ENCODE measurements at regions not wholly inside any gene's neighbourhood (a gene's known extent, or its start where the extent isn't known, plus 50 kb on each side); places are given as distances from the start of the nearest gene placed in this dataset.

DNA sequence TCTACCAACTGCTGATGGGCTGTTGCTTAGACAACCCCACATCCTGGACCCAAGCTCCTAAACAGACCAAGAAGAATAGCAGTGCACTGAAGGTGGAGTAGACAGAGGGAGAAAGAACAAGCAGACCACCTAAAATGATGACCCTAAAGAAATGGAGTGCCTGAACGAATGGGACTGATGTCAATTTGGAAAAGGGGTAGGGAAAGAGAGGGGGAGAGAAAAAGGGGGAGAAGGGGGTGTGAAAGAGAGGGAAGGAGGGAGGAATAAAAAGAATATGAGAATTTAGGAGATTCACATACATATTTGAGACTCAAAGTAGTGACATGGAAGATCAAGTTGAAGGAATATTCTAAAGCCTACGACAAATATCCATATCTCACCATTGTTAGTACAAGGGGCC, 144.4 kb upstream of the DUSP10 start:
- no peak for ATAC-seq
- TF ChIP-seq ZFP30 (CRISPR knock-in tag; IDR thresholded peaks at IDR 0.05), result no peak

DNA sequence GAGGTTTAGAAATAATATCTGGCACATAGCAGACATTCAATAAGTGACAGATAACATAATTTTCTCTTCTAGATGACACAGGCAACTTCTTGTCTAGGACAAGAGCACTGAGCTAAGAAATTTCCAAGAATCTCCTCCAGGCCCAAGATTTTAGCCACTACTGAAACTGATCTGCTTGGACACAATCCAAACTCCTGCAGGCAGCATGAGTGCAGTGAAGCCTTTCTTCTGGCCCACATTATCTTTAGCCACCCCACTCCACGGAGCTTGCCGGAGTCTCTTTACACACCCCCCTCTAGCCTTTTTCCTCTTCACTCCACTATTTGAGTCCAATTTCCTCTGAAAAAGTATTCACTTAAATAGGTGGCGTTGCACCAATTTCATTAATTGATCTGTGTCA, 142.9 kb upstream of the DUSP10 start:
- ATAC-seq, result no peak
- TF ChIP-seq, protein P1, sequence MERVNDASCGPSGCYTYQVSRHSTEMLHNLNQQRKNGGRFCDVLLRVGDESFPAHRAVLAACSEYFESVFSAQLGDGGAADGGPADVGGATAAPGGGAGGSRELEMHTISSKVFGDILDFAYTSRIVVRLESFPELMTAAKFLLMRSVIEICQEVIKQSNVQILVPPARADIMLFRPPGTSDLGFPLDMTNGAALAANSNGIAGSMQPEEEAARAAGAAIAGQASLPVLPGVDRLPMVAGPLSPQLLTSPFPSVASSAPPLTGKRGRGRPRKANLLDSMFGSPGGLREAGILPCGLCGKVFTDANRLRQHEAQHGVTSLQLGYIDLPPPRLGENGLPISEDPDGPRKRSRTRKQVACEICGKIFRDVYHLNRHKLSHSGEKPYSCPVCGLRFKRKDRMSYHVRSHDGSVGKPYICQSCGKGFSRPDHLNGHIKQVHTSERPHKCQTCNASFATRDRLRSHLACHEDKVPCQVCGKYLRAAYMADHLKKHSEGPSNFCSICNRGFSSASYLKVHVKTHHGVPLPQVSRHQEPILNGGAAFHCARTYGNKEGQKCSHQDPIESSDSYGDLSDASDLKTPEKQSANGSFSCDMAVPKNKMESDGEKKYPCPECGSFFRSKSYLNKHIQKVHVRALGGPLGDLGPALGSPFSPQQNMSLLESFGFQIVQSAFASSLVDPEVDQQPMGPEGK (CRISPR knock-in tag; IDR thresholded peaks at IDR 0.05; ENCODE audit: borderline replicate concordance), result no peak
- no peak for TF ChIP-seq ARNTL (CRISPR knock-in tag; IDR thresholded peaks at IDR 0.05; ENCODE audit: borderline replicate concordance, low read depth)
- no peak for TF ChIP-seq SNAI2 (CRISPR knock-in tag; IDR thresholded peaks at IDR 0.05)
- TF ChIP-seq, protein P2, sequence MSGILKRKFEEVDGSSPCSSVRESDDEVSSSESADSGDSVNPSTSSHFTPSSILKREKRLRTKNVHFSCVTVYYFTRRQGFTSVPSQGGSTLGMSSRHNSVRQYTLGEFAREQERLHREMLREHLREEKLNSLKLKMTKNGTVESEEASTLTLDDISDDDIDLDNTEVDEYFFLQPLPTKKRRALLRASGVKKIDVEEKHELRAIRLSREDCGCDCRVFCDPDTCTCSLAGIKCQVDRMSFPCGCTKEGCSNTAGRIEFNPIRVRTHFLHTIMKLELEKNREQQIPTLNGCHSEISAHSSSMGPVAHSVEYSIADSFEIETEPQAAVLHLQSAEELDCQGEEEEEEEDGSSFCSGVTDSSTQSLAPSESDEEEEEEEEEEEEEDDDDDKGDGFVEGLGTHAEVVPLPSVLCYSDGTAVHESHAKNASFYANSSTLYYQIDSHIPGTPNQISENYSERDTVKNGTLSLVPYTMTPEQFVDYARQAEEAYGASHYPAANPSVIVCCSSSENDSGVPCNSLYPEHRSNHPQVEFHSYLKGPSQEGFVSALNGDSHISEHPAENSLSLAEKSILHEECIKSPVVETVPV (CRISPR knock-in tag; IDR thresholded peaks at IDR 0.05), result no peak
- TF ChIP-seq ZFP30 (CRISPR knock-in tag; IDR thresholded peaks at IDR 0.05), result no peak
- TF ChIP-seq OSR1 (CRISPR knock-in tag; IDR thresholded peaks at IDR 0.05), result no peak
- TF ChIP-seq TOX (CRISPR knock-in tag; IDR thresholded peaks at IDR 0.05; ENCODE audit: borderline replicate concordance), result no peak
- TF ChIP-seq TCF4 (CRISPR knock-in tag; IDR thresholded peaks at IDR 0.05; ENCODE audit: borderline replicate concordance), result no peak
- no peak for TF ChIP-seq RARB (CRISPR knock-in tag; IDR thresholded peaks at IDR 0.05)
- TF ChIP-seq ISL1 (CRISPR knock-in tag; IDR thresholded peaks at IDR 0.05), result no peak
- TF ChIP-seq, protein P3, sequence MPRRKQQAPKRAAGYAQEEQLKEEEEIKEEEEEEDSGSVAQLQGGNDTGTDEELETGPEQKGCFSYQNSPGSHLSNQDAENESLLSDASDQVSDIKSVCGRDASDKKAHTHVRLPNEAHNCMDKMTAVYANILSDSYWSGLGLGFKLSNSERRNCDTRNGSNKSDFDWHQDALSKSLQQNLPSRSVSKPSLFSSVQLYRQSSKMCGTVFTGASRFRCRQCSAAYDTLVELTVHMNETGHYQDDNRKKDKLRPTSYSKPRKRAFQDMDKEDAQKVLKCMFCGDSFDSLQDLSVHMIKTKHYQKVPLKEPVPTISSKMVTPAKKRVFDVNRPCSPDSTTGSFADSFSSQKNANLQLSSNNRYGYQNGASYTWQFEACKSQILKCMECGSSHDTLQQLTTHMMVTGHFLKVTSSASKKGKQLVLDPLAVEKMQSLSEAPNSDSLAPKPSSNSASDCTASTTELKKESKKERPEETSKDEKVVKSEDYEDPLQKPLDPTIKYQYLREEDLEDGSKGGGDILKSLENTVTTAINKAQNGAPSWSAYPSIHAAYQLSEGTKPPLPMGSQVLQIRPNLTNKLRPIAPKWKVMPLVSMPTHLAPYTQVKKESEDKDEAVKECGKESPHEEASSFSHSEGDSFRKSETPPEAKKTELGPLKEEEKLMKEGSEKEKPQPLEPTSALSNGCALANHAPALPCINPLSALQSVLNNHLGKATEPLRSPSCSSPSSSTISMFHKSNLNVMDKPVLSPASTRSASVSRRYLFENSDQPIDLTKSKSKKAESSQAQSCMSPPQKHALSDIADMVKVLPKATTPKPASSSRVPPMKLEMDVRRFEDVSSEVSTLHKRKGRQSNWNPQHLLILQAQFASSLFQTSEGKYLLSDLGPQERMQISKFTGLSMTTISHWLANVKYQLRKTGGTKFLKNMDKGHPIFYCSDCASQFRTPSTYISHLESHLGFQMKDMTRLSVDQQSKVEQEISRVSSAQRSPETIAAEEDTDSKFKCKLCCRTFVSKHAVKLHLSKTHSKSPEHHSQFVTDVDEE (CRISPR knock-in tag; IDR thresholded peaks at IDR 0.05), result no peak
- no peak for TF ChIP-seq ZNF565 (CRISPR knock-in tag; conservative IDR thresholded peaks at IDR 0.05; ENCODE audit: low read depth)
- TF ChIP-seq ZFP3 (CRISPR knock-in tag; IDR thresholded peaks at IDR 0.05), result no peak
- no peak for TF ChIP-seq CSDC2 (CRISPR knock-in tag; IDR thresholded peaks at IDR 0.05)
- no peak for TF ChIP-seq GLIS3 (CRISPR knock-in tag; IDR thresholded peaks at IDR 0.05)
- TF ChIP-seq, protein P4, sequence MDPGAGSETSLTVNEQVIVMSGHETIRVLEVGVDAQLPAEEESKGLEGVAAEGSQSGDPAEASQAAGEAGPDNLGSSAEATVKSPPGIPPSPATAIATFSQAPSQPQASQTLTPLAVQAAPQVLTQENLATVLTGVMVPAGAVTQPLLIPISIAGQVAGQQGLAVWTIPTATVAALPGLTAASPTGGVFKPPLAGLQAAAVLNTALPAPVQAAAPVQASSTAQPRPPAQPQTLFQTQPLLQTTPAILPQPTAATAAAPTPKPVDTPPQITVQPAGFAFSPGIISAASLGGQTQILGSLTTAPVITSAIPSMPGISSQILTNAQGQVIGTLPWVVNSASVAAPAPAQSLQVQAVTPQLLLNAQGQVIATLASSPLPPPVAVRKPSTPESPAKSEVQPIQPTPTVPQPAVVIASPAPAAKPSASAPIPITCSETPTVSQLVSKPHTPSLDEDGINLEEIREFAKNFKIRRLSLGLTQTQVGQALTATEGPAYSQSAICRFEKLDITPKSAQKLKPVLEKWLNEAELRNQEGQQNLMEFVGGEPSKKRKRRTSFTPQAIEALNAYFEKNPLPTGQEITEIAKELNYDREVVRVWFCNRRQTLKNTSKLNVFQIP (CRISPR knock-in tag; IDR thresholded peaks at IDR 0.05; ENCODE audit: borderline replicate concordance, low read depth), result no peak
- TF ChIP-seq PPARA (CRISPR knock-in tag; IDR thresholded peaks at IDR 0.05; ENCODE audit: borderline replicate concordance), result no peak
- TF ChIP-seq BACH2 (CRISPR knock-in tag; IDR thresholded peaks at IDR 0.05; ENCODE audit: borderline replicate concordance), result no peak
- no peak for TF ChIP-seq ZNF70 (CRISPR knock-in tag; IDR thresholded peaks at IDR 0.05)
- TF ChIP-seq, protein P5, sequence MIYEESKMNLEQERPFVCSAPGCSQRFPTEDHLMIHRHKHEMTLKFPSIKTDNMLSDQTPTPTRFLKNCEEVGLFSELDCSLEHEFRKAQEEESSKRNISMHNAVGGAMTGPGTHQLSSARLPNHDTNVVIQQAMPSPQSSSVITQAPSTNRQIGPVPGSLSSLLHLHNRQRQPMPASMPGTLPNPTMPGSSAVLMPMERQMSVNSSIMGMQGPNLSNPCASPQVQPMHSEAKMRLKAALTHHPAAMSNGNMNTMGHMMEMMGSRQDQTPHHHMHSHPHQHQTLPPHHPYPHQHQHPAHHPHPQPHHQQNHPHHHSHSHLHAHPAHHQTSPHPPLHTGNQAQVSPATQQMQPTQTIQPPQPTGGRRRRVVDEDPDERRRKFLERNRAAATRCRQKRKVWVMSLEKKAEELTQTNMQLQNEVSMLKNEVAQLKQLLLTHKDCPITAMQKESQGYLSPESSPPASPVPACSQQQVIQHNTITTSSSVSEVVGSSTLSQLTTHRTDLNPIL (CRISPR knock-in tag; IDR thresholded peaks at IDR 0.05; ENCODE audit: low read depth), result no peak

DNA sequence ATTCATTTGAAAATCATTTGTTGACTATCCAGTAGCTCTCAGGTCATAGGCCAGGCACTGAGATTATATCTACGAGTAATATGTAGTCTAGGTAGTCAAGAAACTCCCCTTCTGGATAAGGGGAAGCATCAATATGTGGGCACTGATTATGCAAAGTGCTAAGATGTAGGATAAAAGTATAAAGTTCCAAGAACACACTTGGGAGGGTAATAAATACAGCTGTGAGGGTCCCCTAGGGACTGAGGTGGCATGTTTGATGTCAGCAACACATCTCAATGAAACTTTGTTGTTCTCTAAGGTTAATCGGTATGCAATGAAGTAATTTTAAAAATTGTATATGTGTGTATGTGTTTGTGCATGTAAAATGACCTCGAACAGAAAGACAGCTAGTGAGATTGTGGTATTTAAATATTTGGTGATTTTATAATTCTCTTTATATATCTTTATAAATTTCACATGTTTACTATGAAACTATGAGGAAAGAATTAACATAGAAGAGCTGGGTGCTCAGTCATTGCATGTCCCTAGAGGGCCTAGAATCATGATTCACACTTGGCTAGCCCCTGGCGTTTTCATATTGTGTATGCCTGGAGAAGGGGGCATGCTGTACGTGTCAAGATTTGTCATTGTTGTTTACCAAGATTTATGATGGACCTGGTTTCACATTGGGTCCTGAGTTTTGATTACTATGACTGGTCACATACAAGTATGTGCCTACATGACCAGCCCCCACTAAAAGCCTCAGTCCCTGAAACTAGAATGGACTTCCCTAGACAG, 140.1 kb upstream of the DUSP10 start:
- ATAC-seq, result no peak
- TF ChIP-seq ISL1 (CRISPR knock-in tag; IDR thresholded peaks at IDR 0.05) (no peak), GLIS3 (CRISPR knock-in tag; IDR thresholded peaks at IDR 0.05) (no peak), RARB (CRISPR knock-in tag; IDR thresholded peaks at IDR 0.05) (no peak), OSR1 (CRISPR knock-in tag; IDR thresholded peaks at IDR 0.05) (no peak), ZFP3 (CRISPR knock-in tag; IDR thresholded peaks at IDR 0.05) (no peak), ZNF8 (CRISPR knock-in tag; IDR thresholded peaks at IDR 0.05) (no peak), SNAI2 (CRISPR knock-in tag; IDR thresholded peaks at IDR 0.05) (no peak), ESRRG (CRISPR knock-in tag; IDR thresholded peaks at IDR 0.05) (no peak), ZNF70 (CRISPR knock-in tag; IDR thresholded peaks at IDR 0.05) (no peak), BACH2 (CRISPR knock-in tag; IDR thresholded peaks at IDR 0.05; ENCODE audit: borderline replicate concordance) (no peak)
- TF ChIP-seq, protein P3 (CRISPR knock-in tag; IDR thresholded peaks at IDR 0.05), result no peak

Measured in SK-N-SH treated with all-trans-retinoic acid at 6 μM for 48 hours (cell line).